HCT116 (cell line): ENCODE measurements at regions not wholly inside any gene's neighbourhood (a gene's known extent, or its start where the extent isn't known, plus 50 kb on each side); places are given as distances from the start of the nearest gene placed in this dataset.

Experiments used
- ATAC-seq: fragments of 200-7000 bp; cut with Tn5 transposase; 2 replicates; pipeline ENCODE4 v1.9.1; 2020; ENCODE audit warnings: mild to moderate bottlenecking, moderate library complexity
- BruUV-seq: library from RNA; stranded (reverse); fragments of 400-500 nt; replicated peaks from 2 replicates; lab custom pipeline; 2021; lab: Mats Ljungman, UMichigan
- CTCF ChIA-PET: fragments of 300-600 bp; sonication (Branson Sonifier 250); formaldehyde crosslinking; loops from one replicate; lab custom pipeline; 2021; ENCODE audit warnings: antibody characterized with exemption; lab: Charles Lee
- POLR2A ChIA-PET: fragments of 300-600, 350-600 bp; sonication (Branson Sonifier 250); formaldehyde crosslinking; loops from one replicate; lab custom pipeline; 2021; ENCODE audit warnings: antibody characterized with exemption; lab: Charles Lee
- RAD21 ChIA-PET, 2 experiments: fragments of 300-600 bp; sonication (Branson Sonifier 250); formaldehyde crosslinking; loops; one replicate each; lab custom pipeline; 2023; ENCODE audit warnings: low total read pairs in 2 of 2; ENCODE audit not compliant: uncharacterized antibody in 2 of 2, unreplicated experiment in 2 of 2, low non-redundant PET in 1 of 2; lab: Charles Lee
- DNase-seq: peaks from one replicate; pipeline ENCODE4 v3.0.0-alpha.2; 2010; ENCODE audit warnings: low read depth, low spot score
- H2AFZ ChIP-seq: fragments of 200-600 bp; shearing (Covaris generic), sonication (generic); 2 replicates; pipeline ENCODE4 v1.6.1; 2017; ENCODE audit warnings: low read depth, mixed run types, mixed read lengths, antibody characterized with exemption, low read length; ENCODE audit not compliant: poor library complexity, severe bottlenecking
- H3K27ac ChIP-seq: 2 replicates; pipeline ENCODE4 v1.5.1; 2012; ENCODE audit warnings: low read depth, low read length
- H3K27me3 ChIP-seq: fragments of 200-600 bp; sonication (generic); 2 replicates; pipeline ENCODE4 v1.6.1; 2016; ENCODE audit warnings: mixed run types, low read length, mixed read lengths; ENCODE audit not compliant: insufficient read depth
- H3K36me3 ChIP-seq, 2 experiments: fragments of 200-500 bp in 1 of 2; fragments of 200-600 bp in 1 of 2; sonication (Bioruptor generic) in 1 of 2; sonication (generic) in 1 of 2; 2 replicates each; pipeline versions ENCODE4 v1.5.1 to v1.6.1; 2014 to 2016; ENCODE audit warnings: low read length in 2 of 2, inconsistent platforms in 1 of 2, mixed read lengths in 1 of 2, mixed run types in 1 of 2; ENCODE audit not compliant: insufficient read depth in 2 of 2, control insufficient read depth in 1 of 2
- H3K4me1 ChIP-seq, 2 experiments: fragments of 200-600 bp in 1 of 2; sonication (generic) in 1 of 2; 2 replicates each; pipeline versions ENCODE4 v1.5.1 to v1.6.1; 2012 to 2017; ENCODE audit warnings: low read length in 2 of 2, inconsistent platforms in 1 of 2, mild to moderate bottlenecking in 1 of 2, mixed read lengths in 1 of 2, mixed run types in 1 of 2, moderate library complexity in 1 of 2; ENCODE audit not compliant: insufficient read depth in 2 of 2, control insufficient read depth in 1 of 2
- H3K4me2 ChIP-seq: fragments of 200-600 bp; sonication (generic); 2 replicates; pipeline ENCODE4 v1.6.1; 2017; ENCODE audit warnings: mixed run types, low read length, mixed read lengths
- H3K4me3 ChIP-seq, 2 experiments: fragments of 200-600 bp in 1 of 2; sonication (generic) in 1 of 2; replicated peaks in 1 of 2; 2 replicates each; pipeline ENCODE4 v1.5.1; 2011 to 2016; ENCODE audit warnings: low read length in 2 of 2, control low read depth in 1 of 2, low read depth in 1 of 2, mild to moderate bottlenecking in 1 of 2, mixed read lengths in 1 of 2, mixed run types in 1 of 2
- H3K79me2 ChIP-seq: fragments of 200-600 bp; sonication (generic); 2 replicates; pipeline ENCODE4 v1.6.1; 2017; ENCODE audit warnings: mild to moderate bottlenecking, mixed run types, low read length, moderate library complexity, mixed read lengths; ENCODE audit not compliant: insufficient read depth
- H3K9ac ChIP-seq: fragments of 200-600 bp; sonication (generic); 2 replicates; pipeline ENCODE4 v1.6.1; 2016; ENCODE audit warnings: low read length, mixed read lengths
- H3K9me2 ChIP-seq: fragments of 200-600 bp; sonication (generic), shearing (Covaris generic); 2 replicates; pipeline ENCODE4 v1.6.1; 2017; ENCODE audit warnings: mixed run types, mild to moderate bottlenecking, moderate library complexity; ENCODE audit not compliant: insufficient read depth
- H3K9me3 ChIP-seq, 2 experiments: fragments of 200-500 bp in 1 of 2; fragments of 200-600 bp in 1 of 2; sonication (Bioruptor generic) in 1 of 2; sonication (generic) in 1 of 2; 2 replicates each; pipeline ENCODE4 v1.6.1; 2014 to 2017; ENCODE audit warnings: low read length in 2 of 2, mixed read lengths in 2 of 2, inconsistent platforms in 1 of 2, low read depth in 1 of 2, mild to moderate bottlenecking in 1 of 2, mixed run types in 1 of 2, moderate library complexity in 1 of 2; ENCODE audit not compliant: control insufficient read depth in 1 of 2, insufficient read depth in 1 of 2
- H4K20me1 ChIP-seq: fragments of 200-600 bp; sonication (generic), shearing (Covaris generic); 2 replicates; pipeline ENCODE4 v1.6.1; 2017; ENCODE audit warnings: mixed run types, mild to moderate bottlenecking, moderate library complexity; ENCODE audit not compliant: insufficient read depth
- EZH2 ChIP-seq: fragments of 200-600 bp; sonication (generic); IDR thresholded peaks from 2 replicates; pipeline ENCODE4 v1.6.1; 2017; ENCODE audit warnings: antibody characterized with exemption, mixed run types
- EZH2phosphoT487 ChIP-seq: fragments of 200-600 bp; IDR thresholded peaks from 2 replicates; pipeline ENCODE4 v1.6.1; 2018; ENCODE audit warnings: antibody characterized with exemption, borderline replicate concordance
- FOSL1 ChIP-seq: IDR thresholded peaks from 2 replicates; pipeline ENCODE4 v1.6.1; 2012; ENCODE audit warnings: low read depth
- JUND ChIP-seq: IDR thresholded peaks from 2 replicates; pipeline ENCODE4 v1.6.1; 2012
- MAX ChIP-seq: IDR thresholded peaks from 2 replicates; pipeline ENCODE4 v1.6.1; 2012
- POLR2A ChIP-seq: IDR thresholded peaks from 2 replicates; pipeline ENCODE4 v1.7.0; 2011; ENCODE audit warnings: borderline replicate concordance; ENCODE audit not compliant: insufficient read depth, insufficient read length; ENCODE audit errors: extremely low read depth
- POLR2AphosphoS5 ChIP-seq: IDR thresholded peaks from 2 replicates; pipeline ENCODE4 v1.6.1; 2011; ENCODE audit warnings: mild to moderate bottlenecking, low read depth, low read length, moderate library complexity
- RAD21 ChIP-seq: IDR thresholded peaks from 2 replicates; pipeline ENCODE4 v1.6.1; 2012; ENCODE audit warnings: low read depth, mild to moderate bottlenecking
- SRF ChIP-seq: IDR thresholded peaks from 2 replicates; pipeline ENCODE4 v1.6.1; 2012; ENCODE audit warnings: low read depth
- TCF7L2 ChIP-seq: IDR thresholded peaks from 2 replicates; pipeline ENCODE4 v1.7.0; 2011; ENCODE audit warnings: borderline replicate concordance, inconsistent platforms; ENCODE audit not compliant: insufficient read depth, insufficient read length; ENCODE audit errors: extremely low read depth
- ZNF274 ChIP-seq: fragments of 200-500 bp; sonication (Bioruptor generic); IDR thresholded peaks from 2 replicates; pipeline ENCODE4 v1.6.1; 2014; ENCODE audit warnings: mild to moderate bottlenecking, low read depth, low read length, inconsistent platforms
- intact Hi-C: fragments of 100-400 bp; cut with micrococcal nuclease; formaldehyde crosslinking; loops from 2 replicates; pipeline ENCODE4 v1.10.0; 2022
- TF ChIP-seq, protein P1 (sequence below), 3 experiments: fragments of 200-600 bp in 1 of 3; sonication (generic) in 1 of 3; IDR thresholded peaks in 2 of 3; conservative IDR thresholded peaks in 1 of 3; 2 replicates each; pipeline ENCODE4 v1.5.1; 2012 to 2017; ENCODE audit warnings: low read depth in 2 of 3, low read length in 2 of 3, antibody characterized with exemption in 1 of 3, borderline replicate concordance in 1 of 3, control low read depth in 1 of 3, mild to moderate bottlenecking in 1 of 3, mixed read lengths in 1 of 3, mixed run types in 1 of 3, moderate library complexity in 1 of 3; ENCODE audit not compliant: insufficient read depth in 1 of 3
- TF ChIP-seq, protein P2 (sequence below): IDR thresholded peaks from 2 replicates; pipeline ENCODE4 v1.6.1; 2011; ENCODE audit warnings: mild to moderate bottlenecking, low read length, moderate library complexity; ENCODE audit not compliant: insufficient replicate concordance; ENCODE audit errors: extremely low read depth

GRCh38 chr12:131497966-131498365, 212.9 kb upstream of the SFSWAP start:
- Histone ChIP-seq H3K27me3 (peaks cover 16% of the 10 kb centered on the region), H3K9me3 (no peaks in the 10 kb centered on the region), H4K20me1 (no peaks in the 10 kb centered on the region), H3K27ac (no peak overlapping the region), H3K4me2 (no peak overlapping the region), H2AFZ (no peak overlapping the region), H3K79me2 (no peaks in the 10 kb centered on the region), H3K9me2 (no peaks in the 10 kb centered on the region), H3K4me1 (no peaks in the 10 kb centered on the region), H3K4me3 (no peak overlapping the region), H3K9ac (no peak overlapping the region), H3K36me3 (no peaks in the 10 kb centered on the region)
- RAD21 ChIA-PET, result no interaction called here
- CTCF ChIA-PET, result no interaction called here
- intact Hi-C loops, result no loop called here
- TF ChIP-seq MAX (no peak), TCF7L2 (no peak), SRF (no peak), EZH2phosphoT487 (no peak), POLR2A (no peak), JUND (no peak), RAD21 (no peak), POLR2AphosphoS5 (no peak), EZH2 (no peak), FOSL1 (no peak), ZNF274 (no peak)
- TF ChIP-seq, protein P1, sequence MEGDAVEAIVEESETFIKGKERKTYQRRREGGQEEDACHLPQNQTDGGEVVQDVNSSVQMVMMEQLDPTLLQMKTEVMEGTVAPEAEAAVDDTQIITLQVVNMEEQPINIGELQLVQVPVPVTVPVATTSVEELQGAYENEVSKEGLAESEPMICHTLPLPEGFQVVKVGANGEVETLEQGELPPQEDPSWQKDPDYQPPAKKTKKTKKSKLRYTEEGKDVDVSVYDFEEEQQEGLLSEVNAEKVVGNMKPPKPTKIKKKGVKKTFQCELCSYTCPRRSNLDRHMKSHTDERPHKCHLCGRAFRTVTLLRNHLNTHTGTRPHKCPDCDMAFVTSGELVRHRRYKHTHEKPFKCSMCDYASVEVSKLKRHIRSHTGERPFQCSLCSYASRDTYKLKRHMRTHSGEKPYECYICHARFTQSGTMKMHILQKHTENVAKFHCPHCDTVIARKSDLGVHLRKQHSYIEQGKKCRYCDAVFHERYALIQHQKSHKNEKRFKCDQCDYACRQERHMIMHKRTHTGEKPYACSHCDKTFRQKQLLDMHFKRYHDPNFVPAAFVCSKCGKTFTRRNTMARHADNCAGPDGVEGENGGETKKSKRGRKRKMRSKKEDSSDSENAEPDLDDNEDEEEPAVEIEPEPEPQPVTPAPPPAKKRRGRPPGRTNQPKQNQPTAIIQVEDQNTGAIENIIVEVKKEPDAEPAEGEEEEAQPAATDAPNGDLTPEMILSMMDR (IDR thresholded peaks at IDR 0.05 in 2 of 3, conservative IDR thresholded peaks at IDR 0.05 in 1 of 3; ENCODE audit: borderline replicate concordance in 1 of 3, insufficient read depth in 1 of 3, low read depth in 2 of 3, low read length in 2 of 3), result no peak
- TF ChIP-seq, protein P2, sequence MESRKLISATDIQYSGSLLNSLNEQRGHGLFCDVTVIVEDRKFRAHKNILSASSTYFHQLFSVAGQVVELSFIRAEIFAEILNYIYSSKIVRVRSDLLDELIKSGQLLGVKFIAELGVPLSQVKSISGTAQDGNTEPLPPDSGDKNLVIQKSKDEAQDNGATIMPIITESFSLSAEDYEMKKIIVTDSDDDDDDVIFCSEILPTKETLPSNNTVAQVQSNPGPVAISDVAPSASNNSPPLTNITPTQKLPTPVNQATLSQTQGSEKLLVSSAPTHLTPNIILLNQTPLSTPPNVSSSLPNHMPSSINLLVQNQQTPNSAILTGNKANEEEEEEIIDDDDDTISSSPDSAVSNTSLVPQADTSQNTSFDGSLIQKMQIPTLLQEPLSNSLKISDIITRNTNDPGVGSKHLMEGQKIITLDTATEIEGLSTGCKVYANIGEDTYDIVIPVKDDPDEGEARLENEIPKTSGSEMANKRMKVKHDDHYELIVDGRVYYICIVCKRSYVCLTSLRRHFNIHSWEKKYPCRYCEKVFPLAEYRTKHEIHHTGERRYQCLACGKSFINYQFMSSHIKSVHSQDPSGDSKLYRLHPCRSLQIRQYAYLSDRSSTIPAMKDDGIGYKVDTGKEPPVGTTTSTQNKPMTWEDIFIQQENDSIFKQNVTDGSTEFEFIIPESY, result no peak
- BruUV-seq, result no TSS peak
- POLR2A ChIA-PET, result no interaction called here
- ATAC-seq (no peak), DNase-seq (no peak)
